GM21526 (cell line): ENCODE measurements at regions not wholly inside any gene's neighbourhood (a gene's known extent, or its start where the extent isn't known, plus 50 kb on each side); places are given as distances from the start of the nearest gene placed in this dataset.

Experiments used
- ATAC-seq: cut with Tn5 transposase; IDR thresholded peaks from one replicate; pipeline ENCODE4 v1.9.1; 2021; ENCODE audit warnings: moderate library complexity; ENCODE audit not compliant: unreplicated experiment, low FRiP score

GRCh38 chr1:83691953-83692500, 306.9 kb downstream of the TTLL7 start:
- no peak for ATAC-seq

GRCh38 chr1:83689921-83690868, 308.7 kb downstream of the TTLL7 start:
- ATAC-seq: no peak

- no peak for ATAC-seq
Observed at GRCh38 chr1:83682132-83682531, 316.8 kb downstream of the TTLL7 start.

GRCh38 chr1:83676106-83676505, 322.8 kb downstream of the TTLL7 start:
- ATAC-seq: no peak

GRCh38 chr1:83673312-83673711, 325.6 kb downstream of the TTLL7 start:
- peak; percentile 63 for ATAC-seq

- no peak for ATAC-seq
Observed at GRCh38 chr1:83671586-83671985, 327.3 kb downstream of the TTLL7 start.

GRCh38 chr1:83670909-83671565, 327.9 kb downstream of the TTLL7 start:
- ATAC-seq: no peak

- ATAC-seq: no peak
Observed at GRCh38 chr1:83641796-83642443, 357.0 kb downstream of the TTLL7 start.

GRCh38 chr1:83641206-83641658, 357.7 kb downstream of the TTLL7 start:
- ATAC-seq: no peak

GRCh38 chr1:83639785-83640184, 359.1 kb downstream of the TTLL7 start:
- ATAC-seq: no peak

- ATAC-seq: no peak
Observed at GRCh38 chr1:83637586-83637985, 361.3 kb downstream of the TTLL7 start.

- ATAC-seq: no peak
Observed at GRCh38 chr1:83637009-83637408, 361.9 kb downstream of the TTLL7 start.

GRCh38 chr1:83632906-83633305, 366.0 kb downstream of the TTLL7 start:
- no peak for ATAC-seq

- no peak for ATAC-seq
Observed at GRCh38 chr1:83631851-83632250, 367.1 kb downstream of the TTLL7 start.

- no peak for ATAC-seq
Observed at GRCh38 chr1:83627045-83627444, 371.9 kb downstream of the TTLL7 start.

GRCh38 chr1:83626603-83627002, 372.3 kb downstream of the TTLL7 start:
- ATAC-seq: no peak

- no peak for ATAC-seq
Observed at GRCh38 chr1:83625646-83626045, 373.3 kb downstream of the TTLL7 start.

GRCh38 chr1:83620016-83620415, 378.9 kb downstream of the TTLL7 start:
- no peak for ATAC-seq

GRCh38 chr1:83619170-83619896, 379.6 kb downstream of the TTLL7 start:
- ATAC-seq: no peak

GRCh38 chr1:83617883-83618282, 381.0 kb downstream of the TTLL7 start:
- no peak for ATAC-seq
